GM23338 (cell line): ENCODE measurements at regions not wholly inside any gene's neighbourhood (a gene's known extent, or its start where the extent isn't known, plus 50 kb on each side); places are given as distances from the start of the nearest gene placed in this dataset.

Source experiments
- ATAC-seq: fragments of 200-7000 bp; cut with Tn5 transposase; 3 replicates; pipeline ENCODE4 v1.9.1; 2020
- DNase-seq: peaks from one replicate; pipeline ENCODE4 v3.0.0-alpha.2; 2015; ENCODE audit warnings: low spot score
- H2AFZ ChIP-seq: fragments of 200-600 bp; sonication (generic); 2 replicates; pipeline ENCODE4 v1.8.0; 2016; ENCODE audit warnings: antibody characterized with exemption, mild to moderate bottlenecking, moderate library complexity
- H3F3A ChIP-seq: fragments of 200-600 bp; sonication (generic); replicated peaks from 2 replicates; pipeline ENCODE4 v1.8.0; 2017; ENCODE audit warnings: antibody characterized with exemption, mixed run types, low read depth
- H3K27ac ChIP-seq: fragments of 200-600 bp; sonication (generic); 2 replicates; pipeline ENCODE4 v1.6.1; 2016; ENCODE audit warnings: low read depth
- H3K27me3 ChIP-seq: fragments of 200-600 bp; sonication (generic); 2 replicates; pipeline ENCODE4 v1.8.0; 2016; ENCODE audit warnings: mild to moderate bottlenecking, mixed run types, moderate library complexity; ENCODE audit not compliant: insufficient read depth
- H3K36me3 ChIP-seq: fragments of 200-600 bp; sonication (generic); 2 replicates; pipeline ENCODE4 v1.8.0; 2016; ENCODE audit warnings: mild to moderate bottlenecking; ENCODE audit not compliant: insufficient read depth
- H3K4me1 ChIP-seq: fragments of 200-600 bp; sonication (generic); 2 replicates; pipeline ENCODE4 v1.8.0; 2016; ENCODE audit warnings: mild to moderate bottlenecking, moderate library complexity; ENCODE audit not compliant: insufficient read depth
- H3K4me2 ChIP-seq: fragments of 200-600 bp; sonication (generic); 2 replicates; pipeline ENCODE4 v1.7.1; 2017; ENCODE audit warnings: mixed run types
- H3K4me3 ChIP-seq: fragments of 200-600 bp; sonication (generic); 2 replicates; pipeline ENCODE4 v1.6.1; 2016; ENCODE audit warnings: mixed run types
- H3K79me2 ChIP-seq: fragments of 200-600 bp; sonication (generic); replicated peaks from 2 replicates; pipeline ENCODE4 v1.8.0; 2017; ENCODE audit warnings: mild to moderate bottlenecking; ENCODE audit not compliant: insufficient read depth
- H3K9me2 ChIP-seq: fragments of 200-600 bp; sonication (generic); 2 replicates; pipeline ENCODE4 v1.8.0; 2017; ENCODE audit not compliant: insufficient read depth
- H4K20me1 ChIP-seq: fragments of 200-600 bp; sonication (generic); replicated peaks from 2 replicates; pipeline ENCODE4 v1.8.0; 2017; ENCODE audit warnings: mild to moderate bottlenecking; ENCODE audit not compliant: insufficient read depth
- H3K27ac Mint-ChIP-seq: 2 replicates; pipeline ENCODE4 v1.8.0; 2020; ENCODE audit warnings: inconsistent platforms, mild to moderate bottlenecking, moderate library complexity, mixed read lengths
- H3K27me3 Mint-ChIP-seq: 3 replicates; pipeline ENCODE4 v1.8.0; 2022; ENCODE audit warnings: low read depth, mild to moderate bottlenecking, moderate library complexity, mixed read lengths, inconsistent platforms; ENCODE audit not compliant: insufficient read depth, poor library complexity
- H3K36me3 Mint-ChIP-seq: 3 replicates; pipeline ENCODE4 v1.8.0; 2021; ENCODE audit warnings: low read depth, mild to moderate bottlenecking, inconsistent platforms, moderate library complexity, mixed read lengths
- H3K4me1 Mint-ChIP-seq: 3 replicates; pipeline ENCODE4 v1.8.0; 2020; ENCODE audit warnings: mild to moderate bottlenecking, inconsistent platforms, mixed read lengths
- H3K4me3 Mint-ChIP-seq: 3 replicates; pipeline ENCODE4 v1.8.0; 2021; ENCODE audit warnings: moderate library complexity, mild to moderate bottlenecking, inconsistent platforms, mixed read lengths
- H3K9me3 Mint-ChIP-seq: 3 replicates; pipeline ENCODE4 v1.8.0; 2020; ENCODE audit warnings: moderate library complexity, mild to moderate bottlenecking, inconsistent platforms, mixed read lengths
- CREB1 ChIP-seq: fragments of 250-450 bp; sonication (Bioruptor Pico); IDR thresholded peaks from 2 replicates; pipeline ENCODE4 v1.5.0; 2020; ENCODE audit warnings: low read depth, mild to moderate bottlenecking, moderate library complexity
- CTCF ChIP-seq, 2 experiments: fragments of 200-600 bp in 1 of 2; sonication (generic) in 1 of 2; conservative IDR thresholded peaks; 2 replicates each; pipeline versions ENCODE4 v1.5.1 to v1.6.1; 2016 to 2017; ENCODE audit warnings: antibody characterized with exemption in 2 of 2, low read depth in 2 of 2, mild to moderate bottlenecking in 2 of 2, moderate library complexity in 1 of 2
- ETS1 ChIP-seq: IDR thresholded peaks from 2 replicates; pipeline ENCODE4 v1.6.1; 2016; ENCODE audit warnings: antibody characterized with exemption
- EZH2 ChIP-seq: fragments of 200-600 bp; sonication (generic); IDR thresholded peaks from one replicate; pipeline ENCODE4 v1.8.0; 2017; ENCODE audit warnings: antibody characterized with exemption, mild to moderate bottlenecking, low read depth; ENCODE audit not compliant: unreplicated experiment
- EZH2phosphoT487 ChIP-seq: fragments of 200-600 bp; sonication (generic); IDR thresholded peaks from one replicate; pipeline ENCODE4 v1.8.1; 2018; ENCODE audit warnings: antibody characterized with exemption; ENCODE audit not compliant: unreplicated experiment
- JUNB ChIP-seq: IDR thresholded peaks from one replicate; pipeline ENCODE4 v1.6.1; 2016; ENCODE audit warnings: antibody characterized with exemption; ENCODE audit not compliant: unreplicated experiment
- NANOG ChIP-seq: IDR thresholded peaks from 2 replicates; pipeline ENCODE4 v1.6.1; 2016; ENCODE audit warnings: antibody characterized with exemption, borderline replicate concordance
- POLR2AphosphoS5 ChIP-seq: IDR thresholded peaks from 2 replicates; pipeline ENCODE4 v1.6.1; 2016; ENCODE audit warnings: antibody characterized with exemption, low read depth
- REST ChIP-seq: IDR thresholded peaks from one replicate; pipeline ENCODE4 v1.6.1; 2018; ENCODE audit warnings: antibody characterized with exemption; ENCODE audit not compliant: unreplicated experiment
- STAT1 ChIP-seq: IDR thresholded peaks from one replicate; pipeline ENCODE4 v1.6.1; 2016; ENCODE audit warnings: antibody characterized with exemption; ENCODE audit not compliant: unreplicated experiment
- ZNF114 ChIP-seq: fragments of 250-450 bp; sonication (Bioruptor Pico); IDR thresholded peaks from 2 replicates; pipeline ENCODE4 v1.5.0; 2020; ENCODE audit warnings: mild to moderate bottlenecking, moderate library complexity
- ZNF331 ChIP-seq: fragments of 250-450 bp; sonication (Bioruptor Pico); IDR thresholded peaks from 2 replicates; pipeline ENCODE4 v1.5.0; 2020; ENCODE audit warnings: low read depth, mild to moderate bottlenecking, moderate library complexity

GRCh38 chr1:115228191-115228590, 109.9 kb downstream of the NGF start:
- Histone ChIP-seq H3K4me3 (no peak overlapping the region), H3F3A (no peaks in the 10 kb centered on the region), H3K36me3 (no peaks in the 10 kb centered on the region), H3K79me2 (no peaks in the 10 kb centered on the region), H3K4me2 (no peak overlapping the region), H2AFZ (no peak overlapping the region), H4K20me1 (no peaks in the 10 kb centered on the region), H3K4me1 (no peaks in the 10 kb centered on the region), H3K27me3 (no peaks in the 10 kb centered on the region), H3K9me2 (peaks cover 11% of the 10 kb centered on the region), H3K27ac (no peak overlapping the region)
- no peak for ATAC-seq
- TF ChIP-seq NANOG (no peak), REST (no peak), ZNF331 (CRISPR knock-in tag) (no peak), ETS1 (no peak), STAT1 (no peak), CTCF (conservative IDR thresholded peaks at IDR 0.05; ENCODE audit: low read depth in 2 of 2) (no peak), POLR2AphosphoS5 (no peak), EZH2phosphoT487 (no peak), ZNF114 (CRISPR knock-in tag) (no peak), CREB1 (CRISPR knock-in tag) (no peak), EZH2 (no peak), JUNB (no peak)
- Mint-ChIP-seq H3K4me3 (no peak overlapping the region), H3K27me3 (peaks cover 1% of the 10 kb centered on the region), H3K36me3 (no peaks in the 10 kb centered on the region), H3K4me1 (no peaks in the 10 kb centered on the region), H3K9me3 (no peaks in the 10 kb centered on the region), H3K27ac (no peak overlapping the region)
- DNase-seq: no peak
